ENCODE measurements at regions not wholly inside any gene's neighbourhood (a gene's known extent, or its start where the extent isn't known, plus 50 kb on each side); places are given as distances from the start of the nearest gene placed in this dataset.

DNA sequence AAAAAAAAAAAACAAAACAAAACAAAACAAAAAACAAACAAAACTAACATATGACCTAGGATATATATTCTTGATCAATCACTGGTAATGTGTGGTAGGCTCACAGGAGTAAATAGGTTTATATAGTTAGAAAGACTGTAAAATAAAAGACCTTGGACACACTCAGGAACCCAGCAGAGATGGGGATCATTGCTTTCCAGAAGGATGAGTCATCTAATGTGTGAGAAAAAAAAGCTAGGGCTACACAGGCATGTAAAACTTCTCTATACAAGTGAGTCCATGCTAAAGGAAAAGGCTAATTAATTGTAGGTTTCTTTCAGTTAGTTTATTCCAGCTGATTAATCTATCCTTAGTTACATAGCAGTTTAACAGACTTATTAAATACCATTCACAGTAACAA is 710.3 kb upstream of the ARPP21 start:
- no peak for TF ChIP-seq CREB1 (CRISPR knock-in tag; IDR thresholded peaks at IDR 0.05; ENCODE audit: low read depth)
- TF ChIP-seq, protein P1, sequence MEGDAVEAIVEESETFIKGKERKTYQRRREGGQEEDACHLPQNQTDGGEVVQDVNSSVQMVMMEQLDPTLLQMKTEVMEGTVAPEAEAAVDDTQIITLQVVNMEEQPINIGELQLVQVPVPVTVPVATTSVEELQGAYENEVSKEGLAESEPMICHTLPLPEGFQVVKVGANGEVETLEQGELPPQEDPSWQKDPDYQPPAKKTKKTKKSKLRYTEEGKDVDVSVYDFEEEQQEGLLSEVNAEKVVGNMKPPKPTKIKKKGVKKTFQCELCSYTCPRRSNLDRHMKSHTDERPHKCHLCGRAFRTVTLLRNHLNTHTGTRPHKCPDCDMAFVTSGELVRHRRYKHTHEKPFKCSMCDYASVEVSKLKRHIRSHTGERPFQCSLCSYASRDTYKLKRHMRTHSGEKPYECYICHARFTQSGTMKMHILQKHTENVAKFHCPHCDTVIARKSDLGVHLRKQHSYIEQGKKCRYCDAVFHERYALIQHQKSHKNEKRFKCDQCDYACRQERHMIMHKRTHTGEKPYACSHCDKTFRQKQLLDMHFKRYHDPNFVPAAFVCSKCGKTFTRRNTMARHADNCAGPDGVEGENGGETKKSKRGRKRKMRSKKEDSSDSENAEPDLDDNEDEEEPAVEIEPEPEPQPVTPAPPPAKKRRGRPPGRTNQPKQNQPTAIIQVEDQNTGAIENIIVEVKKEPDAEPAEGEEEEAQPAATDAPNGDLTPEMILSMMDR (conservative IDR thresholded peaks at IDR 0.05; ENCODE audit: low read depth in 2 of 2), result no peak
- no peak for TF ChIP-seq EZH2 (IDR thresholded peaks at IDR 0.05; ENCODE audit: low read depth, unreplicated experiment)
- no peak for TF ChIP-seq ZNF114 (CRISPR knock-in tag; IDR thresholded peaks at IDR 0.05)

All from GM23338 (cell line).